Mammary epithelial cell (primary cell): ENCODE measurements at regions not wholly inside any gene's neighbourhood (a gene's known extent, or its start where the extent isn't known, plus 50 kb on each side); places are given as distances from the start of the nearest gene placed in this dataset.

Experiments used
- CTCF ChIP-seq, 2 donors: IDR thresholded peaks in 1 of 2; conservative IDR thresholded peaks in 1 of 2; 2 replicates each; pipeline ENCODE4 v1.5.1; 2011 to 2012; ENCODE audit warnings: inconsistent platforms in 2 of 2, low read length in 2 of 2, mild to moderate bottlenecking in 2 of 2, control low read depth in 1 of 2, low read depth in 1 of 2; ENCODE audit not compliant: insufficient read depth in 1 of 2; ENCODE audit errors: extremely low read depth in 1 of 2
- EZH2 ChIP-seq: IDR thresholded peaks from 2 replicates; pipeline ENCODE4 v1.6.1; 2012; ENCODE audit warnings: low read length, inconsistent platforms, borderline replicate concordance

- TF ChIP-seq CTCF (conservative IDR thresholded peaks at IDR 0.05 in 1 of 2, IDR thresholded peaks at IDR 0.05 in 1 of 2; ENCODE audit: extremely low read depth in 1 of 2, insufficient read depth in 1 of 2, low read depth in 1 of 2, low read length in 2 of 2), result no peak
- no peak for TF ChIP-seq EZH2
These were observed 192.5 kb upstream of the ADAMTS3 start for GRCh38 chr4:72761368-72762038.
